ENCODE measurements at regions not wholly inside any gene's neighbourhood (a gene's known extent, or its start where the extent isn't known, plus 50 kb on each side); places are given as distances from the start of the nearest gene placed in this dataset.

DNA sequence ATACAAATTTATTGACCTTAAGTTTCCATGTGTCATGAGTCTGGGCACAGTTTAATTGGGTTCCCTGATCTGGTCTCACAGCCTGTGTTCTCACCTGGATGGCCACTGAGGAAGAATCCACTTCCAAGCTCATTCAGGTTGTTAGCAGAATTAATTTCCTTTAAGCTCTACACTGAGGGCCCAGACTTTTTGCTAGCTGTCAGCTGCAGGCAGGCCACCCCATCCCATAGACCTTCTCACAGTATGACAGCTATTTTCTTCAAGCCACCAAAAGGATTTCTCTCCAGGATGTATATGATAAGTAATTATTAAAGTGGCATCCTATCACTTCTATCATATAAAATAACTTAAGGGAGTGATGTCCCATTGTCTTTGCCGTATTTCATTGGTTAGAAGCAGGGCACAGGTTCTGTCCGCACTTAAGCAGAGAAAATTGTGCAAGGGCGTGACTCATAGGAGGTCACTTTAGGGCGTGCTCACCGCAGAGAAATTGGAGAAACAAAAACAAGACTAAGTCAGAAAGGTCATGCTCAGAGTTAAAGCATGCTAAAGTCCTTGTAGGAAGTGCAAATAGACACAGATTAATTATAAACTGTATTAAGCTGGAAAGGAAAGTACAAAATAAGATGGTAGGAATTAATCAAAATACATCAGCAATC, 109.9 kb downstream of the AHR start (continued):
- TF ChIP-seq SUZ12 (IDR thresholded peaks at IDR 0.05; ENCODE audit: low read depth, low read length) (no peak), ZNF44 (CRISPR knock-in tag; IDR thresholded peaks at IDR 0.05) (no peak), MTF2 (CRISPR knock-in tag; IDR thresholded peaks at IDR 0.05; ENCODE audit: borderline replicate concordance) (no peak), ZBTB42 (CRISPR knock-in tag; IDR thresholded peaks at IDR 0.05) (no peak), SNAPC5 (CRISPR knock-in tag; IDR thresholded peaks at IDR 0.05; ENCODE audit: borderline replicate concordance) (no peak), ZMYM3 (CRISPR knock-in tag; IDR thresholded peaks at IDR 0.05) (peak; percentile 27; the same call in 1 of the 2 replicates), TGIF2 (CRISPR knock-in tag; IDR thresholded peaks at IDR 0.05) (no peak), SIN3B (IDR thresholded peaks at IDR 0.05; ENCODE audit: low read length) (no peak), ZNF703 (CRISPR knock-in tag; IDR thresholded peaks at IDR 0.05; ENCODE audit: borderline replicate concordance) (no peak), ZFYVE20 (CRISPR knock-in tag; IDR thresholded peaks at IDR 0.05; ENCODE audit: borderline replicate concordance, low read depth) (no peak), ZSCAN30 (CRISPR knock-in tag; IDR thresholded peaks at IDR 0.05) (no peak), AKAP8 (CRISPR knock-in tag; IDR thresholded peaks at IDR 0.05) (no peak), HOXA3 (CRISPR knock-in tag; IDR thresholded peaks at IDR 0.05) (peak; percentile 40; the same call in 1 of the 2 replicates), ZNF605 (CRISPR knock-in tag; IDR thresholded peaks at IDR 0.05) (no peak), KAT7 (CRISPR knock-in tag; IDR thresholded peaks at IDR 0.05; ENCODE audit: borderline replicate concordance) (no peak), MBD4 (IDR thresholded peaks at IDR 0.05; ENCODE audit: borderline replicate concordance, low read length) (no peak; the same call in 1 of the 2 replicates), POLR2AphosphoS5 (IDR thresholded peaks at IDR 0.05; ENCODE audit: low read depth, low read length) (no peak), MXD1 (CRISPR knock-in tag; IDR thresholded peaks at IDR 0.05) (no peak), SRY (CRISPR knock-in tag; IDR thresholded peaks at IDR 0.05) (no peak), IRF2 (CRISPR knock-in tag; IDR thresholded peaks at IDR 0.05) (peak; percentile 81), MTA1 (CRISPR knock-in tag; IDR thresholded peaks at IDR 0.05; ENCODE audit: borderline replicate concordance) (no peak), ELF3 (CRISPR knock-in tag; IDR thresholded peaks at IDR 0.05) (peak; percentile 89)
- TF ChIP-seq, protein P1, sequence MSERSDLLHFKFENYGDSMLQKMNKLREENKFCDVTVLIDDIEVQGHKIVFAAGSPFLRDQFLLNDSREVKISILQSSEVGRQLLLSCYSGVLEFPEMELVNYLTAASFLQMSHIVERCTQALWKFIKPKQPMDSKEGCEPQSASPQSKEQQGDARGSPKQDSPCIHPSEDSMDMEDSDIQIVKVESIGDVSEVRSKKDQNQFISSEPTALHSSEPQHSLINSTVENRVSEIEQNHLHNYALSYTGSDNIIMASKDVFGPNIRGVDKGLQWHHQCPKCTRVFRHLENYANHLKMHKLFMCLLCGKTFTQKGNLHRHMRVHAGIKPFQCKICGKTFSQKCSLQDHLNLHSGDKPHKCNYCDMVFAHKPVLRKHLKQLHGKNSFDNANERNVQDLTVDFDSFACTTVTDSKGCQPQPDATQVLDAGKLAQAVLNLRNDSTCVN (CRISPR knock-in tag; IDR thresholded peaks at IDR 0.05; ENCODE audit: borderline replicate concordance), result no peak
- TF ChIP-seq, protein P2, sequence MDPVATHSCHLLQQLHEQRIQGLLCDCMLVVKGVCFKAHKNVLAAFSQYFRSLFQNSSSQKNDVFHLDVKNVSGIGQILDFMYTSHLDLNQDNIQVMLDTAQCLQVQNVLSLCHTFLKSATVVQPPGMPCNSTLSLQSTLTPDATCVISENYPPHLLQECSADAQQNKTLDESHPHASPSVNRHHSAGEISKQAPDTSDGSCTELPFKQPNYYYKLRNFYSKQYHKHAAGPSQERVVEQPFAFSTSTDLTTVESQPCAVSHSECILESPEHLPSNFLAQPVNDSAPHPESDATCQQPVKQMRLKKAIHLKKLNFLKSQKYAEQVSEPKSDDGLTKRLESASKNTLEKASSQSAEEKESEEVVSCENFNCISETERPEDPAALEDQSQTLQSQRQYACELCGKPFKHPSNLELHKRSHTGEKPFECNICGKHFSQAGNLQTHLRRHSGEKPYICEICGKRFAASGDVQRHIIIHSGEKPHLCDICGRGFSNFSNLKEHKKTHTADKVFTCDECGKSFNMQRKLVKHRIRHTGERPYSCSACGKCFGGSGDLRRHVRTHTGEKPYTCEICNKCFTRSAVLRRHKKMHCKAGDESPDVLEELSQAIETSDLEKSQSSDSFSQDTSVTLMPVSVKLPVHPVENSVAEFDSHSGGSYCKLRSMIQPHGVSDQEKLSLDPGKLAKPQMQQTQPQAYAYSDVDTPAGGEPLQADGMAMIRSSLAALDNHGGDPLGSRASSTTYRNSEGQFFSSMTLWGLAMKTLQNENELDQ (CRISPR knock-in tag; IDR thresholded peaks at IDR 0.05; ENCODE audit: borderline replicate concordance), result no peak
- TF ChIP-seq, protein P3, sequence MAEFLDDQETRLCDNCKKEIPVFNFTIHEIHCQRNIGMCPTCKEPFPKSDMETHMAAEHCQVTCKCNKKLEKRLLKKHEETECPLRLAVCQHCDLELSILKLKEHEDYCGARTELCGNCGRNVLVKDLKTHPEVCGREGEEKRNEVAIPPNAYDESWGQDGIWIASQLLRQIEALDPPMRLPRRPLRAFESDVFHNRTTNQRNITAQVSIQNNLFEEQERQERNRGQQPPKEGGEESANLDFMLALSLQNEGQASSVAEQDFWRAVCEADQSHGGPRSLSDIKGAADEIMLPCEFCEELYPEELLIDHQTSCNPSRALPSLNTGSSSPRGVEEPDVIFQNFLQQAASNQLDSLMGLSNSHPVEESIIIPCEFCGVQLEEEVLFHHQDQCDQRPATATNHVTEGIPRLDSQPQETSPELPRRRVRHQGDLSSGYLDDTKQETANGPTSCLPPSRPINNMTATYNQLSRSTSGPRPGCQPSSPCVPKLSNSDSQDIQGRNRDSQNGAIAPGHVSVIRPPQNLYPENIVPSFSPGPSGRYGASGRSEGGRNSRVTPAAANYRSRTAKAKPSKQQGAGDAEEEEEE (CRISPR knock-in tag; IDR thresholded peaks at IDR 0.05; ENCODE audit: borderline replicate concordance), result no peak

Data from HepG2 (cell line).